Anterior cingulate cortex (tissue), 58 donors: ENCODE measurements at regions not wholly inside any gene's neighbourhood (a gene's known extent, or its start where the extent isn't known, plus 50 kb on each side); places are given as distances from the start of the nearest gene placed in this dataset.

Experiments
- DNase-seq, 58 donors: peaks; one replicate each; lab custom pipeline; 2025; lab: John Stamatoyannopoulos, UW

GRCh38 chr2:175575346-175576258, 394.1 kb upstream of the ATP5MC3 start:
- DNase-seq = no peak

- DNase-seq = no peak
Measured at GRCh38 chr2:175574069-175574468, 392.6 kb upstream of the ATP5MC3 start.

- DNase-seq = no peak
Measured at GRCh38 chr2:175571078-175571653, 389.7 kb upstream of the ATP5MC3 start.

- DNase-seq = no peak
Measured at GRCh38 chr2:175568109-175568730, 386.7 kb upstream of the ATP5MC3 start.

GRCh38 chr2:175567435-175568061, 386.0 kb upstream of the ATP5MC3 start:
- DNase-seq = no peak

- no peak for DNase-seq
Measured at GRCh38 chr2:175560521-175561169, 379.1 kb upstream of the ATP5MC3 start.

GRCh38 chr2:175559613-175560012, 378.1 kb upstream of the ATP5MC3 start:
- no peak for DNase-seq

- no peak for DNase-seq
Measured at GRCh38 chr2:175557810-175558377, 376.4 kb upstream of the ATP5MC3 start.

- no peak for DNase-seq
Measured at GRCh38 chr2:175553910-175554309, 372.4 kb upstream of the ATP5MC3 start.

- DNase-seq = no peak
Measured at GRCh38 chr2:175552902-175553301, 371.4 kb upstream of the ATP5MC3 start.

- no peak for DNase-seq
Measured at GRCh38 chr2:175540421-175540820, 358.9 kb upstream of the ATP5MC3 start.

- DNase-seq = no peak
Measured at GRCh38 chr2:175539122-175539521, 357.6 kb upstream of the ATP5MC3 start.

- no peak for DNase-seq
Measured at GRCh38 chr2:175536059-175536458, 354.5 kb upstream of the ATP5MC3 start.

- no peak for DNase-seq
Measured at GRCh38 chr2:175535631-175536030, 354.1 kb upstream of the ATP5MC3 start.

- no peak for DNase-seq
Measured at GRCh38 chr2:175525975-175526374, 344.5 kb upstream of the ATP5MC3 start.

- no peak for DNase-seq
Measured at GRCh38 chr2:175523001-175523400, 341.5 kb upstream of the ATP5MC3 start.

GRCh38 chr2:175518206-175518605, 336.7 kb upstream of the ATP5MC3 start:
- no peak for DNase-seq

- no peak for DNase-seq
Measured at GRCh38 chr2:175516555-175516954, 335.0 kb upstream of the ATP5MC3 start.

GRCh38 chr2:175500255-175500654, 318.7 kb upstream of the ATP5MC3 start:
- DNase-seq = no peak

GRCh38 chr2:175490360-175490791, 308.9 kb upstream of the ATP5MC3 start:
- no peak for DNase-seq
